GM18502 (cell line): ENCODE measurements at regions not wholly inside any gene's neighbourhood (a gene's known extent, or its start where the extent isn't known, plus 50 kb on each side); places are given as distances from the start of the nearest gene placed in this dataset.
"Not testable (repeated sequence)": the region's sequence is repeated elsewhere in the genome, so short reads cannot be mapped to it uniquely, and the experiment has no call there.

Experiments
- ATAC-seq: cut with Tn5 transposase; IDR thresholded peaks from one replicate; pipeline ENCODE4 v1.9.1; 2021; ENCODE audit warnings: mild to moderate bottlenecking; ENCODE audit not compliant: unreplicated experiment, poor library complexity

DNA sequence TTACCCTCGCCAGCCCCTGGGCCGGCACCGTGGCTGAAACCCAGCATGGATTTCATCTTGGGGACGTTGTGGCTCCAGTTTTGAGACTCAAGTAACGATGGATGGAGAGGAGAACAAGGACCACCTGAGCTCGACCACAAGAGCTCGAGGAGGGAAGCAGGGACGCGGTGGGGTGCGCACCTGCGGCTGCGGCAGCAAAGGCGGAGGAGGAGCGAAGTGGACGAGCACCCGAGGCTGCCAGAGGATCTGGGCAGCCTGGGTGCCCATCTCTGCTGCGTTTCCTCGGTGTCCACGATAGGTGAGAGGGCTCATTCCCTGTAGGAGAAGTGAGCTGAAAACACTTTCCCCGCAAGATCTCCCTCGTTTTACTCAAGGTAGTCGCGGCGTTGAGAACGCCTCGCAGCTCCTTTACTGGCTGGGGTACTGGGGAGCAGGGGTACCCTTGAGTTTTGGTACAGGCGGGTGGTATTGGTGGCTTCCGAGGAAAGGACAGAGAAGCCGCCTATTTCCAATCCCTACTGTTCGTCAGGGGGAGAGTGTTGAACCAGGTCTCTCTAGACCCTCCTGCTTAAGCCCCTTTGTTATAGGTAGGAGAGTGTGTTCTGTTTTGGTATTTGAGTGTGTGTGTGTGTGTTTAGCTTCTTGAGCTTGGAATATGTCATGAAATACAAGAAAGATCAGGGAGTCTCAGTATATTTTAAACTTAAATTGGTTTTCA, 137.7 kb downstream of the TRIM27 start:
- ATAC-seq: no peak

GRCh38 chr6:28789553-28790083, 134.2 kb downstream of the TRIM27 start:
- no peak for ATAC-seq

DNA sequence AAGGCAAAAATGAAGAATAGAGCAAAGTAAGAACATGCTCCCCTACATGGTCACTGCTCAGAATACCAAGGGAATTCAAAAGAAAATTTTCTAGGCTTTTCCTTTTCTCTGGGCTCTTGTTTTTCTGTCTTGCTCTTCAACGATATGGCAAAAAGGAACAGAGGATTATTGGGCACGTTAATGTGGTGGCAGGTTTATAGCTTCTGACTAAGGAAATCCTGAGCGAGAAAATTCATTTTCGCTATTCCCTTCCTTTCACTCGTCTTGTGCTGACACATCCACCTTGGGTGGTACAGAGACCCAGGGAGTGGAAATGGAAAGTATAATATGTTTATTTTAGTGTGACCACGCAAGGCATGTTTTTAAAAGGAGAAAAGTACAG, 132.8 kb downstream of the TRIM27 start:
- no peak for ATAC-seq

DNA sequence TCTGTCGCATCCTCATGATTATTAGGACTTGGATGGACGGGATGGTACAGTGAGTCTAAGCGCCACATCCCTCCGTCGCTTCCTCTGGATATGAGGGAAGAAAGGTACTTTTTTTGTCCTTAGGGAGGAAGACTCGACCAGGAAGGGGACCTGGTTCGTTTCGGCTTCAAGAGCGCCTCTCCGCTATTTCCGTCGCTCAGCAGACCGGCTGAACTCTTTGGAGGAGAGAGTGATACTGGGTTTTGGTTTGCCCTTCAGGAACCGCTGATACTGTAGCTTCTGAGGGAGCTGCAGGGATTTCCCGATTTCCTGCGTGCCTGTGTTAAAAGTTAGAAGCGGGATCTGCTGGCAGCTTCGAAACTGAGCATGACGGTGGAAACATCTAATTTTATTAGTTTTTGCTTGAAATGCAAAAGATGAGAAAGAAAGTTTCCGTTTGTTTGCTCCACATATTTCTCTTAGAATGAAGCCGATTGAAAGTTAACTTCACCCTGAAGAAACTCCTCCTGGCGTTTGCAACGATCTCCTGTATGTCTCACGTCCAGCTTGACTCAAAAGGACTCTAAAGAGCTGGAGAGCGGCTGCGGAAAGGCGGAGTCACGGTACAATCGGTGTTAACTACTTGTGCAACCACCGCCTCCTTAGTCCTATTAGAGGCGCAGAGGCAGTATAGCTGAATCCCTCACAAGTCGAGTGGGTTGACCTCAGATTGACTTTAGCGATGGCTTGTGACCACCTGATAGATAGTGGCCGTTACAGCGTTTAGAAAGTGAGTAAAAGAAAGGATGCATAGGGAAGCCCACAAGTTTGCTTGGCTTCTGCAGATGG, 129.4 kb downstream of the TRIM27 start:
- no peak for ATAC-seq

DNA sequence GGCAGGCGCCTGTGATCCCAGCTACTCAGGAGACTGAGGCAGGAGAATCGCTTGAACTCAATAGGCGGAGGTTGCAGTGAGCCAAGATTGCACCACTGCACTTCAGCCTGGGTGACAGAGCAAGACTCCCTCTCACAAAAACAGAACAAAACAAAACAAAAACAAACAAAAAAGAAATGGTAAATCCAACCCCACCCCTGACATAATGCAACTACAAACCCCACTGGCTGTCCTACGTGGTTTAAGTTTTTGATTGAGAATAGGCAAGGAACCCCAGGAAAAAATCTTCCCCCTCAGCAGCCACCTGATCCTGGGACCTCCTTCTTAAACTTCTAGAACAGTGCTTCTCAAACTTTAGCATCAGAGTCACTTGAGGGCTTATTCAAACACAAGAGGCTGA, 123.1 kb downstream of the TRIM27 start:
- not testable (repeated sequence) for ATAC-seq

- no peak for ATAC-seq
These were observed 121.1 kb downstream of the TRIM27 start for GRCh38 chr6:28802417-28803336.

- no peak for ATAC-seq
These were observed 120.5 kb downstream of the TRIM27 start for GRCh38 chr6:28803337-28803709.

DNA sequence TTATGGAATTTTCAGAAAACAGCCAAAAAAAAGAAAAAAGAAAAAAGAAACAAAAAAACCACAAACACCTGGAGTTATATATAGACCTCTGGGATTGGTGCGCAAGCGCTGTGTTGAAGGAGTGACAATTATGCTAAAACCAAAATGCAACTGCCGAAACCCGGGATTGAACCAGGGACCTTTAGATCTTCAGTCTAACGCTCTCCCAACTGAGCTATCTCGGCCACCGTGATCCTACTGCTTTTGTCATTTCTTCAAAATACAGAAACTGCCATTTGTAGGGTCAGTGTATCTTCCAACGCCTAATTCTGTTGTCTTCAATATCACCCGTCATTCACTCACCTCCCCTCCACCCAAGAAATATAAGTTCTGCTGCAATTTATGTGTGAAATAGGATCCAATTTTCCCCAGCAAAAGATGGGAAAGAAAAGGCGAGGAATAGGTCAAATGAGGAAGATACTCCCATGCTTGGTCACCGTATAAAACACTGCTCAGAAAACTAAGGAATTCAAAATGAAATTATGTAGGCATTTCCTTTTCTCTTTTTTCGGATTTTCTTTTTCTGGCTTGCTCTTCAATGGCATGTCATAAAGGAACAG, 116.0 kb downstream of the TRIM27 start:
- ATAC-seq: no peak

- no peak for ATAC-seq
These were observed 115.4 kb downstream of the TRIM27 start for GRCh38 chr6:28808383-28808782.

DNA sequence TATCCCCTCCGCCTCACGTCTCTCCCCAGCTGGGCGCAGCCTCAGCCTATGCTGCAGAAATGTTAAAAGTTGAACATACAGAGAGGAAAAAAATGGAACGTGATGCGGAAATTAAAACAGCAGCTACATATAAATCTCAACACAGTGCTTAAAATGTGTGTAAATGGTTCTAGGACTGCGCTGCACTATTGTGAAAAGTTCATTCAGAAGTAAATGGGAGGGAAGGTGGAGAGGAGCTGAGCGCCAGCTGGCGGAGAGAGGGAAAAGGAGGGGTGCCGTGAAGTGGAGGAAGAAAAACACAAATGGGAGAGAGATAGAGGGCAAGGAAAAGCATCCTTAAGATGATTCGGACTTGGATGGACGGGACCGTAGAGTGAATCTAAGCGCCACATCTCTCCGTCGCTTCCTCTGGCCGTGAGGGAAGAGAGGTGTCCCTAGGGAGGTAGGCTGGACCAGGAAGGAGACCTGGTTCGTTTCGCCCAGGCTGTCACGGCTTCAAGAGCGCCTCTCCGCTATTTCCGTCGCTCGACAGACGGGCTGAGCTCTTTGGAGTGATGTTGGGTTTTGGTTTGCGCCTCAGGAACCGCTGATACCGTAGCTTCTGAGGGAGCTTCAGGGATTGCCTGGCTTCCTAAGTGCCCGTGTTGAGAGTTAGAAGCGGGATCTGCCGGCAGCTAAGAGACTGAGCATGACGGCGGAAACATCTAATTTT, 113.7 kb downstream of the TRIM27 start:
- ATAC-seq: no peak

- ATAC-seq: no peak
These were observed 113.1 kb downstream of the TRIM27 start for GRCh38 chr6:28810659-28811053.

GRCh38 chr6:28811873-28812272, 111.9 kb downstream of the TRIM27 start:
- no peak for ATAC-seq

- ATAC-seq: no peak
These were observed 110.8 kb downstream of the TRIM27 start for GRCh38 chr6:28812778-28813569.

DNA sequence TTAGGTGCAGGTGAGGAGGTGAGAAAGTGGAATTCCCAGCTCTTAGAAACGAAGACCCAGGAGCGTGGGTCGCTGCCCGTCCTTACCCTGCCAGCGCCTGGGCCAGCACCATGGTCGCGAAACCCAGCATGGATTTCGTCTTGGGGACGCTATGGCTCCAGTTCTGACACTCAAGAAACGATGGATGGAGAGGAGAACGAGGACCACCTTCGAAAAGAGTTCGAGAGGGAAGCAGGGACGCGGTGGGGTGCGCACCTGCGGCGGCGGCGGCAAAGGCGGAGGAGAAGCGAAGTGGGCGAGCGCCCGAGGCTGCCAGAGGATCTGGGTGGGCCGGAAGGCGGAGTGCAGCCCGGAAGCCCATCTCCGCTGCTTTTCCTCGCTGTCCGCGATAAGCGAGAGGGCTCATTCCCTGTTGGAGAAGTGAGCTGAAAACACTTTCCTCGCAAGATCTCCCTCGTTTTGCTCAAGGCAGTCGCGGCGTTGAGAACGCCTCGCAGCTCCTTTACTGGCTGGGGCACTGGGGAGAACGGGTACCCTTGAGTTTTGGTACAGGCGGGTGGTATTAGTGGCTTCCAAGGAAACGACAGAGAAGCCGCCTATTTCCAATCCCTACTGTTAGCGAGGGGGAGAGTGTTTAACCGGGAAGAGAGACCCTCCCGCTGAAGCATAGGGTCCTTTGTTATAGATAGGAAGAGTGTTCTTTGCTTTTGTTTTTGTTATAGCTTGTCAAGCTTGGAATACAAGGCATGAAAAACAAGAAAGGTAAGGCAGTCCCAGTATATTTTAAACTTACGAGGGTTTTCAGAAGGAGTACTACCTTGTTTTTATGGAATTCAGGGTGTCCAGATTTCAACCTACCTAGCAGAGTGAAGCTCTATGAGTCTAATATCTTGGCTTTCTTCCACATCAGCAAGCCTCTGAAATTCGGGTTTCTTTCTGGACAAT, 109.5 kb downstream of the TRIM27 start:
- no peak for ATAC-seq

- no peak for ATAC-seq
These were observed 107.4 kb downstream of the TRIM27 start for GRCh38 chr6:28816339-28816908.

DNA sequence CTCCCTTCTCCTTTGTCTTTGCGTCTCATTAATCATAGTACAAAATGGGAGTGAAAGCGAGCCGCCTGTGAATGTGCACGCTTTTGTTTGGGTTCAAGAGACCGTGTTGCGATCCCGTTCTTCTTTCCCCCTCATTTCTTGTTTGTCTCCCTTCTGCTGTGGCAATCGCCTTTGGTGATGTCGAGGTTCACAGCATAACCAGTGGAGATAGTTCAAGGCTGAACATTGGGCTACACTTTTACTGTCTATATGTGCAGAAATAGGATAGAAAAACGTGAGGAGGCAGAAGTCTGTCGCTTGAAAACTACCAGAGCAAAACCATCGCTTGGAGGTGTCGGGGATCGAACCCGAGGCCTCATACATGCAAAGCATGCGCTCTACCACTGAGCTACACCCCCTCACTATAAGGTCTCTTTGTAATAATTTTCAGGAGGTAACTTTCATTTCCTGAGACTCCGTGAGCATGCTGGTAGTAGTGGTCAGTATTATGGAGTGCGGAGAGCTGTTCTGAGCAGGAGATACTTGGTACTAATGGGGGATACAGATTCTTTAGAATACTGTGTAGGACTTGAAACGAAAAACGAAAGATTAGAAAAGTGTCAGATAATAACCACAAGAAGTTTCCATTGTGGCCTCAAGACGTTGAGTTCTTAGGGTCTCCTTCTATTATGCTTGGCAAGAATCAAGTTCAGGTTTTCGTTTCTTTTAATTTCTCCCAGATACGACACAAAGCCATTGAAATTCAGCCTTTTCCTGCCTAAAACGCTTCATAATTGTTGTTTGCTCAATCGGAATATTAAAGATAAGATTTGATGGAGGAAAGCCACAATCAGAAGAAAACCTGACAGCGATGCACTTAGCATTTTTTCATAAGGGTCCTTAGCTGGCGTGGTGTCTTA, 106.6 kb downstream of the TRIM27 start:
- no peak for ATAC-seq

- ATAC-seq: no peak
These were observed 106.0 kb downstream of the TRIM27 start for GRCh38 chr6:28817808-28818145.
